ENCODE measurements at regions not wholly inside any gene's neighbourhood (a gene's known extent, or its start where the extent isn't known, plus 50 kb on each side); places are given as distances from the start of the nearest gene placed in this dataset.

DNA sequence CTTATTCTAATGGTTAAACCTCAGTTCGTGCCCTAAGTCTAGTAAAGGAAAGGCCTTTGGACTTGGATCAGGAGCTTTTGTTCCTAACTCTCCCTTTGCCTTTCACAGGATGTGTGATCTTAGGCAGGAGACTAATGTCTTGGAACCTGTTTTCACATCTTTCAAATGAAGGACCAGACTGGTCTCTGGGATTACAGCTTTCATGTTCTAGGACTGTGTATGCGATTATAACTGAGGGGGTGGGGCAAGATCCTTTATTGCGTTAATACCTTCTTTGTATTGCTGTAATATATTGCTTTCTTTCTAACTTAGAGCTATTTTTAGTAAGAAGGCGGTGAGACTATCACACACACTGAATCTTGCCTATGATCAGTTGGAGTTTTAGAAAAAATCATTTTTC is 368.1 kb downstream of the RPRM start:
- WGBS, 2 donors (ENCODE audit: low coverage in 1 of 2): 43 to 61% methylated on average over 4 of the region's 4 CpGs
- Histone ChIP-seq H3K27me3 (no peaks in the 10 kb centered on the region), H3K27ac (peak overlapping the region in 1 of 4 donors; percentile 38), H3K4me1 (peaks cover 3 to 29% (median 9%) of the 10 kb centered on the region in 4 donors), H3K36me3 (no peaks in the 10 kb centered on the region), H3K4me3 (no peak overlapping the region), H3K9me3 (no peaks in the 10 kb centered on the region)
- intact Hi-C loops (cut with DNase I; ENCODE audit: low total_unique reads): no loop called here
- no peak for DNase-seq
- in situ Hi-C loops (cut with MboI; ENCODE audit: low pct_ligation_motif_present in 1 of 4, low pct_unique_long_range_greater_than_20kb in 1 of 4, low sequenced_read_pairs in 3 of 4): no loop called here
- no peak for TF ChIP-seq POLR2AphosphoS5 (IDR thresholded peaks at IDR 0.05)
- TF ChIP-seq, protein P1, sequence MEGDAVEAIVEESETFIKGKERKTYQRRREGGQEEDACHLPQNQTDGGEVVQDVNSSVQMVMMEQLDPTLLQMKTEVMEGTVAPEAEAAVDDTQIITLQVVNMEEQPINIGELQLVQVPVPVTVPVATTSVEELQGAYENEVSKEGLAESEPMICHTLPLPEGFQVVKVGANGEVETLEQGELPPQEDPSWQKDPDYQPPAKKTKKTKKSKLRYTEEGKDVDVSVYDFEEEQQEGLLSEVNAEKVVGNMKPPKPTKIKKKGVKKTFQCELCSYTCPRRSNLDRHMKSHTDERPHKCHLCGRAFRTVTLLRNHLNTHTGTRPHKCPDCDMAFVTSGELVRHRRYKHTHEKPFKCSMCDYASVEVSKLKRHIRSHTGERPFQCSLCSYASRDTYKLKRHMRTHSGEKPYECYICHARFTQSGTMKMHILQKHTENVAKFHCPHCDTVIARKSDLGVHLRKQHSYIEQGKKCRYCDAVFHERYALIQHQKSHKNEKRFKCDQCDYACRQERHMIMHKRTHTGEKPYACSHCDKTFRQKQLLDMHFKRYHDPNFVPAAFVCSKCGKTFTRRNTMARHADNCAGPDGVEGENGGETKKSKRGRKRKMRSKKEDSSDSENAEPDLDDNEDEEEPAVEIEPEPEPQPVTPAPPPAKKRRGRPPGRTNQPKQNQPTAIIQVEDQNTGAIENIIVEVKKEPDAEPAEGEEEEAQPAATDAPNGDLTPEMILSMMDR (IDR thresholded peaks at IDR 0.05): no peak
- no peak for TF ChIP-seq EP300 (IDR thresholded peaks at IDR 0.05; ENCODE audit: low read depth)
- TF ChIP-seq POLR2A (IDR thresholded peaks at IDR 0.05): no peak

DNA sequence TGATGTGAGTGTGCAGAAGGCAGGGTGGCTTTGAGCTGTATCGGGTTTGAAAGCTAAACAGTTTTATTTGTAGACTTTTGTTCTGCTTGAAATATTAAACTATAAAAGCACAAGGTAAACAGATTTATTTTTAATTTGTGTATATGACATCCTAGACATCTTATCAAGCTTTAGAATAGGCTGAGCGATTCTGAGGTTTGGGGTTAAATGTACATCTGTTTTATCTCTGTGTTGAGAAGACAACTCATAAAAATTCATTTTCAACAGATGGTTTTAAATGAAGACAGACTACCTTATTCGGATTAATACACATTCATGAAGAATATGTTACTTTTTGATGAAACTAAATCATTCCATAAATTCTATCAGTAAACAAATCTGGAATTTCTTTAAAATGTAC is 368.8 kb downstream of the RPRM start:
- peak overlapping the region in 1 of 4 donors; percentile 3 for H3K27ac ChIP-seq
- H3K4me1 ChIP-seq: peaks cover 3 to 22% (median 8%) of the 10 kb centered on the region in 4 donors
- H3K27me3 ChIP-seq: no peaks in the 10 kb centered on the region
- no peak for DNase-seq
- no peak overlapping the region for H3K4me3 ChIP-seq
- H3K9me3 ChIP-seq: no peaks in the 10 kb centered on the region
- intact Hi-C loops (cut with DNase I; ENCODE audit: low total_unique reads) (no loop called here), in situ Hi-C loops (cut with MboI; ENCODE audit: low pct_ligation_motif_present in 1 of 4, low pct_unique_long_range_greater_than_20kb in 1 of 4, low sequenced_read_pairs in 3 of 4) (no loop called here)
- TF ChIP-seq, protein P1 (IDR thresholded peaks at IDR 0.05): no peak
- TF ChIP-seq EP300 (IDR thresholded peaks at IDR 0.05; ENCODE audit: low read depth): no peak
- no peak for TF ChIP-seq POLR2AphosphoS5 (IDR thresholded peaks at IDR 0.05)
- no peak for TF ChIP-seq POLR2A (IDR thresholded peaks at IDR 0.05)
- WGBS, 2 donors (ENCODE audit: low coverage in 1 of 2): 65 to 75% methylated on average over 3 of the region's 3 CpGs
- H3K36me3 ChIP-seq: no peaks in the 10 kb centered on the region

DNA sequence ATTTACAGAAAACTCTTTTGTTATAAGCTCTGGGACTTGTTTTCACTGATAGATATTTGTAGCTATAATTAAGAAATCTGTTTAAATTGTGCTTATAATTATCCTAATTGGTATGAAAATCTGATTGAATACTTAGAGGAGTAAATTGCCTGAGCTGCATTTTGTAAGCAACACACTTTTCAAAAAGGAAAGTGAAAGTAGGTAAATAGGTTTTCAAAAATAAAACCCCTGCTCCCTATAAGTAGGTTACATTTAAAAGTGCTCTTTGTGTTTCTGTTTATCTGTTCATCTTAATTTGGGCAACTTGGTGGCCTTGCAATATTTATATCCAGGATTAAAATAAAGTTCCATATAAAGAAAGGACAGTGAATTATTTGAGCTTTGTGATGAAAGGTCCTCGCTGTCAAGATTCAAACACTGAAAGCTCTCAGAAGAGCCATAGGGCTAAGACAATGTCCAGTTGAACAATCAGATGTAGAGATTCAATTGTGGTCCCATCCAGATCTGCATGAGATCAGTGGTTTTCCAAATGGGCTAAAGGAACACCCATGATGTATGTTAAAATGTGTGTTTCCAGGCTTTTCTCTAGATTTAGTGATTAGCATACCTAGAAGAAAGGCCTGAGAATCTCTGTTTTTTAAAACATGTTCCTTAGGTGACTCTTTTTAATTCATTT is 371.6 kb downstream of the RPRM start:
- in situ Hi-C loops (cut with MboI; ENCODE audit: low pct_ligation_motif_present in 1 of 4, low pct_unique_long_range_greater_than_20kb in 1 of 4, low sequenced_read_pairs in 3 of 4): no loop called here
- TF ChIP-seq POLR2A (IDR thresholded peaks at IDR 0.05) (no peak), POLR2AphosphoS5 (IDR thresholded peaks at IDR 0.05) (no peak), EP300 (IDR thresholded peaks at IDR 0.05; ENCODE audit: low read depth) (no peak)
- TF ChIP-seq, protein P1 (IDR thresholded peaks at IDR 0.05): no peak
- peaks cover 0 to 19% (median 7%) of the 10 kb centered on the region in 4 donors for H3K4me1 ChIP-seq
- no peaks in the 10 kb centered on the region for H3K27me3 ChIP-seq
- no peak overlapping the region for H3K4me3 ChIP-seq
- 74 to 90% methylated on average over 1 of the region's 1 CpG for WGBS, 2 donors (ENCODE audit: low coverage in 1 of 2)
- intact Hi-C loops (cut with DNase I; ENCODE audit: low total_unique reads): no loop called here
- no peaks in the 10 kb centered on the region for H3K9me3 ChIP-seq
- no peak overlapping the region for H3K27ac ChIP-seq
- DNase-seq: no peak
- H3K36me3 ChIP-seq: no peaks in the 10 kb centered on the region

DNA sequence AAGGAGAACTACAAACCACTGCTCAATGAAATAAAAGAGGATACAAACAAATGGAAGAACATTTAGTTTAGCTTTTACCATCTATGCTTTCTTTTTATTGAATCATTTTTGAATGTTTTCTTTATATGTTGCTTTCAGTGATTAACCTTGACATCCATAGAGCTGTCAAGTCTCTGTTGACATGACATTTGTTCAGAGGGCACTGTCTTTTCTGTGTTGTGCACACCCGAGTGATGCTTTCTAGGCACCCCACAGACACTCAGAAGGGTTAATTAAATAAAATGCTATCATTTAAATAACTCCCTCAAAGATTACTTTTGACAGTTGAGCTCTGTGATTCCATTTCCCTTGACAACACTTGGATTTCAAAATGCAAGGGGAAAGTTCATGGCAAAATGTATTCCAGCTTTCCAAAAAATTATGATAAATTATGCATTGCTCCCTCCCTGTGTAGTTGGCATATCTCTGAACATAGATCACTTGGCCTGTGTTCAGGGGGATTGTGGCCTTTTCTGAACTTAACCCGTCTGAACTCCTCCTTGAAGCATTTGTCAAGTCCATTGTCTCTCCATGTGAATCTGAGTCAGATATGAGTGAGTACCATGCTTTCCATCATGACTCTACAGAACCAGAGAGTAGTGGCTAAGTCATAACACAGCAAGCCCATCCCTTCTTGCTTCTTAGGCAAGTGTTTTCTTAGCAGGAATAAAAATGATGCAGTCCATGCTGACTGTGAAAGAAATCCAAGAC is 372.6 kb downstream of the RPRM start:
- H3K36me3 ChIP-seq: no peaks in the 10 kb centered on the region
- H3K27me3 ChIP-seq: no peaks in the 10 kb centered on the region
- intact Hi-C loops (cut with DNase I; ENCODE audit: low total_unique reads) (no loop called here), in situ Hi-C loops (cut with MboI; ENCODE audit: low pct_ligation_motif_present in 1 of 4, low pct_unique_long_range_greater_than_20kb in 1 of 4, low sequenced_read_pairs in 3 of 4) (no loop called here)
- H3K4me1 ChIP-seq: peaks cover under 1 to 26% (median 7%) of the 10 kb centered on the region in 4 donors
- no peak for DNase-seq
- WGBS, 2 donors (ENCODE audit: low coverage in 1 of 2): 84 to 86% methylated on average over 1 to 2 of the region's 2 CpGs
- TF ChIP-seq POLR2A (IDR thresholded peaks at IDR 0.05) (no peak), POLR2AphosphoS5 (IDR thresholded peaks at IDR 0.05) (no peak), EP300 (IDR thresholded peaks at IDR 0.05; ENCODE audit: low read depth) (no peak)
- TF ChIP-seq, protein P1 (IDR thresholded peaks at IDR 0.05): no peak
- H3K4me3 ChIP-seq: no peak overlapping the region
- no peaks in the 10 kb centered on the region for H3K9me3 ChIP-seq
- no peak overlapping the region for H3K27ac ChIP-seq
